Stimulated activated CD8-positive, alpha-beta memory T cell treated with anti-CD3 and anti-CD28 coated beads, Interleukin-2, amount 100 ng/mL, for 48 hours (primary cell): ENCODE measurements at regions not wholly inside any gene's neighbourhood (a gene's known extent, or its start where the extent isn't known, plus 50 kb on each side); places are given as distances from the start of the nearest gene placed in this dataset.

Source experiments
- DNase-seq, 2 donors: peaks; one replicate each; pipeline ENCODE4 v3.0.0-alpha.2; 2020; ENCODE audit warnings: low read depth in 2 of 2

DNA sequence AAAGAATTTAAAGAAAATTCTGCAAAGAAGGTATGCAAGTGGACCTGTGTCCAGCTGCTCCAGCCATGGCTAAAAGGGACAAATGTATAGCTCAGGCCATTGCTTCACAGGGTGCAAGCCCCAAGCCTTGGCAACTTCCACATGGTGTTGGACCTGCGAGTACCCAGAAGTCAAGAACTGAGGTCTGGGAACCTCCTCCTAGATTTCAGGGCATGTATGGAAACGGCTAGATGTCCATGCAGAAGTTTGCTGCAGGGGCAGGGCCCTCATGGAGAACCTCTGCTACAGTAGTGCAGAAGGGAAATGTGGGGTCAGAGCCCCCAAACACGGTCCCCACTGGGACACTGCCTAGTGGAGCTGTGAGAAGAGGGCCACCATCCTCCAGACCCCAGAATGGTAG lies 284.0 kb upstream of the RAB6C start:
- DNase-seq = no peak

GRCh38 chr2:129698593-129698992 lies 280.9 kb upstream of the RAB6C start:
- DNase-seq = no peak

GRCh38 chr2:129699781-129700573 lies 279.5 kb upstream of the RAB6C start:
- DNase-seq = no peak

GRCh38 chr2:129702416-129703176 lies 276.9 kb upstream of the RAB6C start:
- DNase-seq = no peak

DNA sequence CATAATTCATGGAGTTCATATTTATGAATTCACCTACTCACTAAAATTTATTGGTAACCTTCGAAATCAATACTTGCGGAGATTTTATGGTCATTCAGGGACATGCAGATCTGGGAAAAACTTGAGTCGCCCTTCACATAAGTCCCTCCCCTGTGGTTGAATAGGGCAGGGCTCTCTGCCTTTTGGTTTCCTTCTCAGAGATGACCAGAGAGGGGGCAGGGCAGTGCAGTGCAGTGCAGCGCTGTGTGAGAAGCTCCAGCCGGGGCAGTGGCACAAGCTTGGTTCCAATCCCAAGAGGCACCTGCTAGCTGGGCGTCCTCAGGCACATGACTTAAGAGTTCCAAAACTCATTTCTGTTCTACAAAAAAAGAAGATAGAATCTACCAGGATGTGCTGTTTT lies 274.4 kb upstream of the RAB6C start:
- no peak for DNase-seq

DNA sequence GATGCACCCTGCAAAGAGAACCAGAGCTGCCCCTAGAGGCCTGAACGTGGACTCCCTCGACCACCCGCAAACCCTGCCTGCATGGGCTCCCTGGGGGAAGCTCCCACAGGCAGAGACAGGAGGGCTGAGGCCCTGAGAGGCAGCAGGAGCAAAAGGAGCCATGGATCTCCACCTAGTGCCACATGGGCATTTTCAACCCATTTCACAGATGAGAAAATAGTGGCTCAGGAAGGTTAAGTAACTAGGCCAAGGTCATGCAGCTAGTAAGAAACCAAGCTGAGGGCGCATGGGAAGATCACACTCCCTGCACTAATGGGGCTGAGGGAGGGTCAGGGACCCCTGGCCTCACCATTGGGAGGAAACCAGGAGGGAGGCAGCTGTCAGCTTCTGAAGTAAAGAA lies 271.7 kb upstream of the RAB6C start:
- no peak for DNase-seq

- DNase-seq = no peak
Observed at GRCh38 chr2:129708221-129708967, 271.1 kb upstream of the RAB6C start.

GRCh38 chr2:129709001-129709955 lies 270.2 kb upstream of the RAB6C start:
- no peak for DNase-seq

DNA sequence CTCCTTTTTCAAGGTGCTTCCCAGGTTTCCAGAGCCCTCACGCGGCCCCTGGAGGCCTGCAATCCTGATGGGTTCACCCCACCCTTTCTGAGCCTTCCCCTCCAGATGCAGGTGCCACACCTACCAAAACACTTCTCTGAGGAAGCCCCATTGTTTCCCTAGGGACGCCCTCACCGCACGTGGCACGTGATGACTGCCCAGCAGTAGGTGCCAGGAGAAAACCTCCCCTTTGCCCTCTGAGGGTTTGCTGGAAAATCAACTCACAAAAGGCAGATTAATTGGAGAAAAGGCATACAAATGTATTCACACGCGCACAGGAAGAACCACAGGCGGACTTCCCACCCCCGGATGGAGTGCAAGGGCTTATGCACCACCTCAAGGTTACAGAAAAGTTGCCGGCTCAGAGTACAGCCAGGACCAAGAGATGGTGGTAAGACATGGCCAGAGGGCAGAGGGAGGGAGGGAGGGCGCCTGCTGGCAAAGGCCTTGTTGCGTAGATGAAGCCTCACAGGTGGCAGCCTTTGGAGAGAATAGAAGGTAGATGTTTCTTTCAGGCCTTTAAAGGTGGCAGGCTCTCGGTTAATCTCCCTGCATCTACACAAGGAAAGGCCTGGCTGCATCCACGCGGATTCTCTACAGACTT lies 269.4 kb upstream of the RAB6C start:
- no peak for DNase-seq

- DNase-seq = no peak
Observed at GRCh38 chr2:129710670-129711495, 268.6 kb upstream of the RAB6C start.

DNA sequence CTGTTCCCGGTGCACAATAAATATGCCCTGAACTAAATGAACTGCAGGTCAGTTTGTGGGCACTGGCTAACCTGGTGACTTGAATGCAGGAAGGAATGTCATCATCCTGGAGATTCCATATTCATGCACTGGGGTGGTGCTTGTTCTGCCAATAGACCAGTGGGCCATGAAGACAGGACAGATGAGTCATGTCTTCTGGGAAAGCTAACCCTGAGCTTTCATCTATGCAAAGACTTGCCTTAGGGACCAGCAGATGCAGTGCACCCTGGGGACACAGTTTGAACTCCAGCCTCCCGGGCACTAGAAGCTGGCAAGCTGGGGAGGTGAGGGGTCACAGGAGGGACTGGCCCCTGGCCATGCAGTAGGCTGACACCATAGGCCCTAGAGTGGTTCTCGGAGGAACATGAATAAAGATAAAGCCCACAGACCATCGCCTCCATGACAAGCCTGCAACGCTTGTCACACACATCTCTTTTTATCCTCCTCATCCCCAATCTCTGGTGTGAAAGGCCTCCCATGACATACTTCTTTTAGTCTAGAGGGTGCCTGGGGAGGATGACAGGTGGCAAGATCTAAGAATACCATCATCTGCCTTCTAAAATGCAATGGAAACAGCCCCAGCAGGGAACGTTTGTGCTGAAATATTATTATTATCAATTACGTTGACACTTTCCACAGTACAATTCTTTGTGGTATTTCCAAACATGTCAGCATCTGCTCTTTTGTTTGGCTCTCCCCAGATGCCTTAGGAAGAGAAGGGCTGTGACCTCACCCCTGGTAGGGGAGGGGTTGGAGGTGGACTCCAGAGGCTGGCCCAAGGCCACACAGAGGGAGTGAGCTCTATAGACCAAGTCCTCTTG lies 267.4 kb upstream of the RAB6C start:
- no peak for DNase-seq

- DNase-seq = no peak
Observed at GRCh38 chr2:129712676-129712985, 266.8 kb upstream of the RAB6C start.

GRCh38 chr2:129713337-129713736 lies 266.1 kb upstream of the RAB6C start:
- no peak for DNase-seq

DNA sequence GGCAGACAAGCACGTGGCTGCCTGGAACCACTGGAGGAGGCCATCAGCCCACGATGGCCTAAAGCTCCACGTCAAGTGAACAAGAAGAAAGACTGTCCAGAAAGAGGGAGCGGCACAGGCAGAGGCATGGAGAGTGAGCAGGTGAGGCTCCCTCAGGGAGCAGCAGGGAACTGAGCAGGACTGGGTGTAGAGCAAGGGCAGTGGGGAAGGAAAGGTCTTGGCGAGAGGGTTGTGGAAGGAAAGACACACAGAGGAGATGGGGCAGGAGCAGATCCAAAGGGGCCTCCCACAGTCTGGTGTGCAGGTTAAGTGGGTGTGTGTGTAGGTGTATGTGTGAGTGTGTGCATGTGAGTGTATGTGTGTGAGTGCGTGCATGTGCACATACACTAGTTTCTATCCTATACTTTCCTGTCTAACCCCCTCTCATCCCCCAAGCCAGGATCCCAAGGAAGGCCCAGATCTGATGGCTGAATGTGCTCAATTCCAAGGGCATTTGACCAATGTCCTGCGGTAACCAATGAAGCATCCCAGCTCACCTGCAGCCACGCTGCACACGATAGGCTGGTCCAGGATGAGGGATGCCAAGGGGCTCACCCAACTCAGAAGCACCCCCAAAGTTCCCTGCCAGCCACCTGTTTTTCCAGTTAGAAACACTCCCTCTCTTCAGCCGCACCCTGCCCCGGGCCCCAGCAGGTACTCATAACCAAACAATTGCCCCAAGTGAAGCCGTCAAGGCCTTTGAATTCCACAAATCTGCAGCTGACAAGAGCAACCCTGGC lies 262.5 kb upstream of the RAB6C start:
- DNase-seq = no peak

- DNase-seq = no peak
Observed at GRCh38 chr2:129717560-129718130, 261.8 kb upstream of the RAB6C start.

DNA sequence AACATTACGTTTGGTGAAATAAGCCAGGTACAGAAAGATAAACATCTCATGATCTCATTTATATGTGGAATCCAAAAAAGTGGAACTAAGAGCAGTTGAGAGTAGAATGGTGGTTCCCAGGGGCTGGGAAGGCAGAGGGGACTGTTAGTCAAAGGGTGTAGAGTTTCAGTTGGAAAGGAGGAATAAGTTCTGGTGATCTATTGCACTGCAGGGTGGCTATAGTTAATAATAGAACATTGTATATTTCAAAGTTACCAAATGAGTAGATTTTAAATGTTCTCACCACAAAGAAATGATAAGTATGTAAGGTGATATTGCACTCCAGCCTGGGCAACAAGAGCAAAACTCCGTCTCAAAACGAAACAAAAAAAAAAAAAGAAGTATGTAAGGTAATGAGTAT lies 260.1 kb upstream of the RAB6C start:
- DNase-seq = no peak

DNA sequence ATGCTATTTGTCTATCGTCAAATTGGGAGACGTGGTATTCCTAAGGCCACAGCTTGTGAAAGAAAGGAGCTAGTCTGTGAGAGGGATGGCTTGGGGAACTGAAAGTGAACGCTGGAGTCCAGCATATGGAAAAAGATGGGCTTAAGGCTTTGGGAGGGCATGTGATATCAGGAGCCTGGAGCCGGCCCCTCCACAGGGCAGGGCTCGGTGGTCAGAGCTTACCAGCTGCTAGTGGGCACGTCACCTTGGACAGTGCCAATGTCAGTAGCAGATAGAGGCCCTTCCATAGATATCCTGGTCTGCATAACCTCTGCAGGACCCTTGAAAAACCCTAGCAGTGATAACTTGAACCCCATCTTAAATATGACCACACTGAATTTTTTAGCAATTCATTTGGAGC lies 259.1 kb upstream of the RAB6C start:
- no peak for DNase-seq

- no peak for DNase-seq
Observed at GRCh38 chr2:129720761-129721160, 258.7 kb upstream of the RAB6C start.
